ENCODE measurements at regions not wholly inside any gene's neighbourhood (a gene's known extent, or its start where the extent isn't known, plus 50 kb on each side); places are given as distances from the start of the nearest gene placed in this dataset.

DNA sequence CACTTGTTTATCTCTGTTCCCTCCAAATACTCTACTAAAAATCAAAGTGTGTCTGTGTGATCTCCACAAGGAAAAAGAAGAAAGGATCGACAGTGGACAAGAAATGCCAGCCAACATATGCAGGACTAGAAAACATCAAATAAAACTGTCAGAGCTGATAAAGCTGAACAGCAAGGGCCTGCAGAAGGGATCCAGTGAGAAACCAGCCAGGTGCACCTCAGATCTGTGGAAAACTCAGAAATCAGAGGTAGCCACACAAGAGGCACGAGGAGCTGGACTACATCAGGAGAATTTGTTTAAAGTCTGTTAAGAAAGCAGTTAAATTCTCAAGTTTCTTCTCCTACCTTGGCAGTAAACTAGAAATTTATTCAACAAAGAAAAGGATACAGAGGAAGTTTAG, 135.2 kb downstream of the SUCLG1 start:
- no peak for TF ChIP-seq CTCF (IDR thresholded peaks at IDR 0.05; ENCODE audit: low read depth, low read length, poor library complexity, severe bottlenecking)
- no peak for TF ChIP-seq EZH2phosphoT487 (IDR thresholded peaks at IDR 0.05; ENCODE audit: borderline replicate concordance, low read length)

All from DOHH2 (cell line).